Dendritic cell treated with granulocyte-macrophage colony-stimulating factor and Interleukin-4, amounts not matched to agents 40 ng/mL and 50 ng/mL, for 4 days (primary cell): ENCODE measurements at regions not wholly inside any gene's neighbourhood (a gene's known extent, or its start where the extent isn't known, plus 50 kb on each side); places are given as distances from the start of the nearest gene placed in this dataset.

Experiments used
- H3K27ac Mint-ChIP-seq: one replicate; pipeline ENCODE4 v1.8.0; 2022; ENCODE audit warnings: mild to moderate bottlenecking, mixed read lengths
- H3K27me3 Mint-ChIP-seq: one replicate; pipeline ENCODE4 v1.8.0; 2022; ENCODE audit warnings: mild to moderate bottlenecking, mixed read lengths
- H3K36me3 Mint-ChIP-seq: one replicate; pipeline ENCODE4 v1.8.0; 2022; ENCODE audit warnings: low read depth, mixed read lengths
- H3K4me1 Mint-ChIP-seq: one replicate; pipeline ENCODE4 v1.8.0; 2022; ENCODE audit warnings: low read depth, mixed read lengths
- H3K4me3 Mint-ChIP-seq: one replicate; pipeline ENCODE4 v1.8.0; 2022; ENCODE audit warnings: mild to moderate bottlenecking, moderate library complexity, mixed read lengths
- H3K9me3 Mint-ChIP-seq: one replicate; pipeline ENCODE4 v1.8.0; 2022; ENCODE audit warnings: mixed read lengths
- intact Hi-C: fragments of 100-400 bp; cut with micrococcal nuclease; formaldehyde crosslinking; loops from one replicate; pipeline ENCODE4 v1.15.0; 2022

DNA sequence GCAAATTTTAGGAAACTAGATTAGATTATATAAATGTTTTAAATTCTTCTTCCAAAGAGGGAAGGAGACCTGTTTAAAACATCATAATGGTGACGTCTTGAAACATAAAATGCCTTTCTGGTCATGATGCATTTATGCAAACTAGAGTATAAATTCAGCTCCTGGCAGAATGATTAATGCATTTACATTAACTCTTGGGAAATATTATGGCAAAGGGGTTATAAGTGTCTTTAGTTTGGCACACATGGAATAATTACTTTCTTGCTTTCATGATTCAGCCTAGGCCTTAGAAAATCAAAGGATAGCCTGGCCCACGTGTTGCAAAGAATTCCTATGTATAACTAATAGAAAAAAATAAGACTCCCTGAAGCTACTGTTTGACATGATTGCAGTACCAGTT is 639.2 kb downstream of the RFPL4B start:
- Mint-ChIP-seq H3K4me1 (no peaks in the 10 kb centered on the region), H3K27ac (no peak overlapping the region), H3K36me3 (no peaks in the 10 kb centered on the region), H3K27me3 (no peaks in the 10 kb centered on the region), H3K9me3 (peaks cover 17% of the 10 kb centered on the region), H3K4me3 (no peak overlapping the region)
- intact Hi-C loops, result no loop called here

GRCh38 chr6:112988748-112989147 is 641.6 kb downstream of the RFPL4B start:
- H3K36me3 Mint-ChIP-seq, result no peaks in the 10 kb centered on the region
- H3K27me3 Mint-ChIP-seq, result no peaks in the 10 kb centered on the region
- peaks cover 17% of the 10 kb centered on the region for H3K9me3 Mint-ChIP-seq
- intact Hi-C loops, result no loop called here
- no peaks in the 10 kb centered on the region for H3K4me1 Mint-ChIP-seq
- no peak overlapping the region for H3K27ac Mint-ChIP-seq
- H3K4me3 Mint-ChIP-seq, result no peak overlapping the region

GRCh38 chr6:112990971-112991370 is 643.8 kb downstream of the RFPL4B start:
- H3K36me3 Mint-ChIP-seq, result no peaks in the 10 kb centered on the region
- intact Hi-C loops, result no loop called here
- peaks cover 17% of the 10 kb centered on the region for H3K9me3 Mint-ChIP-seq
- H3K27ac Mint-ChIP-seq, result no peak overlapping the region
- H3K4me3 Mint-ChIP-seq, result no peak overlapping the region
- H3K27me3 Mint-ChIP-seq, result no peaks in the 10 kb centered on the region
- no peaks in the 10 kb centered on the region for H3K4me1 Mint-ChIP-seq

- Mint-ChIP-seq H3K4me3 (no peak overlapping the region), H3K27ac (no peak overlapping the region), H3K36me3 (no peaks in the 10 kb centered on the region), H3K9me3 (peaks cover 17% of the 10 kb centered on the region), H3K4me1 (no peaks in the 10 kb centered on the region), H3K27me3 (no peaks in the 10 kb centered on the region)
- intact Hi-C loops, result no loop called here
Observed at GRCh38 chr6:112991912-112992311, 644.8 kb downstream of the RFPL4B start.

DNA sequence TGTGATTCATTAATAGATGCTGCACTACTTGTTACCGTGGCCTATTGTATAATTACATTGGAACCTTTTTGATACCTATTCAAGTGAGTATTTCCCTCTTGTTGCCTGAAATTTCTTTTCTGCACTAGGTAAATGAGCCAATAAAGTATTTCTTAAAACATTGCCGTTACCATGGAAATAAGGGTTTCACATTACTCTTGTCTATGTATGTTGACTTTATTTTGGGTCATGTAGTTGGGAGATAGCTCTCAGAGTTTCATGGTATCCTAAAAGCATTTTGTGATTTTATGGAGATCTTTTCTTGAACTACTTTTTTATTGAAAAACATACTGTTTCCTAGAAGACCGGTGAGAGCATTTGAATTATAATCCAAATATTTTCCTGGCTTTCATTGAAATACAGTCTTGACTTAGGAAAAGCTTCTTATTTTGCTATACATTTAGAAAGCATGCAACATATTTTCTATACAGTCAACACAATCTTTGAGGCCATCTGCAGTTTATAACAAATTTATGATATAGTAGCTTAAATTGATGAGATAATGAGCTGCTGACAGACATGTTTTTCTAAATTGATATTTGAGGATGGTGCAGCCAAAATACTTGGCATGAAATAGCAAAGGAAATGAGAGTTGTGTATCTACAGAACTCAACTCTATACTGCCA is 650.4 kb downstream of the RFPL4B start:
- Mint-ChIP-seq H3K27ac (no peak overlapping the region), H3K4me1 (no peaks in the 10 kb centered on the region), H3K36me3 (no peaks in the 10 kb centered on the region), H3K9me3 (no peaks in the 10 kb centered on the region), H3K27me3 (no peaks in the 10 kb centered on the region), H3K4me3 (no peak overlapping the region)
- intact Hi-C loops, result no loop called here

- Mint-ChIP-seq H3K4me1 (no peaks in the 10 kb centered on the region), H3K27ac (no peak overlapping the region), H3K36me3 (no peaks in the 10 kb centered on the region), H3K27me3 (no peaks in the 10 kb centered on the region), H3K9me3 (no peaks in the 10 kb centered on the region), H3K4me3 (no peak overlapping the region)
- intact Hi-C loops, result no loop called here
Observed at GRCh38 chr6:113004054-113004453, 656.9 kb downstream of the RFPL4B start.

- Mint-ChIP-seq H3K9me3 (no peaks in the 10 kb centered on the region), H3K27me3 (no peaks in the 10 kb centered on the region), H3K4me3 (no peak overlapping the region), H3K36me3 (no peaks in the 10 kb centered on the region), H3K4me1 (no peaks in the 10 kb centered on the region), H3K27ac (no peak overlapping the region)
- intact Hi-C loops, result no loop called here
Observed at GRCh38 chr6:113004470-113005270, 657.5 kb downstream of the RFPL4B start.

- Mint-ChIP-seq H3K36me3 (no peaks in the 10 kb centered on the region), H3K4me3 (no peak overlapping the region), H3K27me3 (no peaks in the 10 kb centered on the region), H3K9me3 (no peaks in the 10 kb centered on the region), H3K4me1 (no peaks in the 10 kb centered on the region), H3K27ac (no peak overlapping the region)
- intact Hi-C loops, result no loop called here
Observed at GRCh38 chr6:113006494-113006893, 659.4 kb downstream of the RFPL4B start.

GRCh38 chr6:113009682-113010081 is 662.6 kb downstream of the RFPL4B start:
- H3K36me3 Mint-ChIP-seq, result no peaks in the 10 kb centered on the region
- intact Hi-C loops, result no loop called here
- H3K27ac Mint-ChIP-seq, result no peak overlapping the region
- no peak overlapping the region for H3K4me3 Mint-ChIP-seq
- no peaks in the 10 kb centered on the region for H3K27me3 Mint-ChIP-seq
- no peaks in the 10 kb centered on the region for H3K4me1 Mint-ChIP-seq
- H3K9me3 Mint-ChIP-seq, result no peaks in the 10 kb centered on the region

DNA sequence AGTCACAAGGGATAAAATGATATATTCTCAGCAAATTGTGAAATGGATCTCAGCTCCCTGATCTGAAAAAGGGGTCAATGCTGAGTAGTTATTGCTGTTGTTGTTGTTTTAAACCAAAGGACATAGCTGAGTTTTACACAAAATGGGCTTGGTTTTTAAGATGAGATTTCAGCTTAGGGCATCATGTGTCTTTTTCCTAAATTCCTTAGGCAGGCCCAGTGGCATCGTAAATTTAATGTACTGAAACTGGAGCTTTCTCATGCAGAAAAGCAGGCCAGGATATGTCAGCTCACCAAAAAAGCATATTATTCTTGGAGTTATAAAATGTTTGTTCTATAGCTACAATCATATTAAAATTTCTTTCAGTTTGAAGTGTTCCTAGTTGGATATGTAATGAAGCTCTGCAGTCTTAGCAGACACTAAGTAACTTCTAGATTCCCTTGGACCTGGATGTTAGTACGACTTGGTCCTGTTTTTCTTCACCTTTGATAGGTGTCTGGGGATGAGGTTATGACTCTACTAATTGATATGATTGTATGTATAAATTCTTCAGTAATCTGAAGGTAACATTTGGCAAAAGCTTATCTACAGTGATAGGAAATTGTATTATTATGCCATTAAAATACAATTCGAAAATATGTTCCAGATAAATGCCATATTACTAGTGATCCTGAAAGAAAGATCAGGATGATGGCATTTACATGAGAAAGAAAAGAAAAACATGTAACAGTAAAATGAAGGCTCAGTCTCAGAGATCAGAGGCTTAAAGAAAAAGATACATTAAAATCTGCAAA is 663.3 kb downstream of the RFPL4B start:
- Mint-ChIP-seq H3K4me1 (no peaks in the 10 kb centered on the region), H3K36me3 (no peaks in the 10 kb centered on the region)
- intact Hi-C loops, result no loop called here

DNA sequence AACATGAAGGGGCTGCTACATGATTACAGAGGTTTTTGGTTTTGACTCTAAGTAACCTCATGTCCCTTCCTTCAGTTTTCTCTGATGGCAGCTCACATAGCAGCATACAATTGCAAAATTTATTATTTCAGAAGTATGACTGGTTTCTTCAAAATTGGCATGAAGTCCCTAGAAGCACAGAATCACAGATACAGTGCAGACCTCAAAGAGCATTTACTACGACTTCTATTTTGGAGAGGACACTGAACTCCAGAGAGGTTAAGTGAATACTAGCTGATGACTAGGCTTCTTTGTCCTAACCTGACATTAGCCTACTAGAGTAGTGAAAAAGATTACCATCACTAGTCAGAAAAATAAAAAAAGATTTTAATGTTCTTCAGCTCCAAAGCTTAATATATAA is 664.3 kb downstream of the RFPL4B start:
- Mint-ChIP-seq H3K27ac (no peak overlapping the region), H3K36me3 (no peaks in the 10 kb centered on the region), H3K4me3 (no peak overlapping the region), H3K27me3 (no peaks in the 10 kb centered on the region), H3K9me3 (no peaks in the 10 kb centered on the region), H3K4me1 (no peaks in the 10 kb centered on the region)
- intact Hi-C loops, result no loop called here

More for the DNA sequence above, 663.3 kb downstream of the RFPL4B start:
- H3K4me3 Mint-ChIP-seq, result no peak overlapping the region
- no peaks in the 10 kb centered on the region for H3K27me3 Mint-ChIP-seq
- no peak overlapping the region for H3K27ac Mint-ChIP-seq
- H3K9me3 Mint-ChIP-seq, result no peaks in the 10 kb centered on the region

DNA sequence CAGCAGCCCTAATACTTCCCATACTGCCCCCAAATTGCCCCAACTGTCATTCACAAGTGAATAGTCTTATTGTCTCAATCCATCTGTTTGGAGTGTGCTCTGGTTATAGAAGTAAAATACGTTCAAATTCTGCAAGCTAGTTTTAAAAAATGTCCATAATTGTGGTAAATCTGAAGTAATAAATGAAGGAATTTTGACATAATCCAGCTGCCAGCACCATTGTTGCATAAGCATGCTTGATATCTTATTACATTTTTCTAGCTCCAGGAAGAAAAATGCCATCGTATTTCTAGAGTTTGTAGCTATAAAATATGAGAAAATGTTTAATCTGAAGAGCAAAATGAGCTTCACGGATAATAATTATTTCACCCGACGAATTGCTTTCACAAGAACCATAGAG is 664.7 kb downstream of the RFPL4B start:
- Mint-ChIP-seq H3K4me1 (no peaks in the 10 kb centered on the region), H3K27ac (no peak overlapping the region), H3K27me3 (no peaks in the 10 kb centered on the region), H3K4me3 (no peak overlapping the region), H3K36me3 (no peaks in the 10 kb centered on the region), H3K9me3 (no peaks in the 10 kb centered on the region)
- intact Hi-C loops, result no loop called here

DNA sequence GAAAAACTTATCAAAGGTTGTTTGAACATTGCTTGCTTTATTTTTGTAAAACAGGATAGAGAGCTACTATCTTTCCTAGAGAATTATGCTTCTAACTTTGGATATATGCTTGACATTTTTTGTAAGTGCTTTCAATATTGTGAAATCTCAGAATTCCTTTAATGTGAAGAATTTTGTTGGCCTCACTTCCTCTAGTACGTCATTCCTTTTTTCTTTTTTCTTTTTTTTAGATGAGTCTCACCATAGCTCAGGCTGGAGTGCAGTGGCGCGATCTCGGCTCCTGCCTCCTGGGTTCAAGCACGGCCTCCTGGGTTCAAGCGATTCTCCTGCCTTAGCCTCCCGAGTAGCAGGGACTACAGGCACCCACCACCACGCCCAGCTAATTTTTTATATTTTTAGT is 668.1 kb downstream of the RFPL4B start:
- Mint-ChIP-seq H3K4me3 (no peak overlapping the region), H3K4me1 (no peaks in the 10 kb centered on the region), H3K9me3 (no peaks in the 10 kb centered on the region), H3K27ac (no peak overlapping the region), H3K36me3 (no peaks in the 10 kb centered on the region), H3K27me3 (no peaks in the 10 kb centered on the region)
- intact Hi-C loops, result no loop called here

- no peaks in the 10 kb centered on the region for H3K36me3 Mint-ChIP-seq
- no peaks in the 10 kb centered on the region for H3K27me3 Mint-ChIP-seq
- no peak overlapping the region for H3K27ac Mint-ChIP-seq
- no peaks in the 10 kb centered on the region for H3K4me1 Mint-ChIP-seq
- H3K9me3 Mint-ChIP-seq, result no peaks in the 10 kb centered on the region
- intact Hi-C loops, result no loop called here
- H3K4me3 Mint-ChIP-seq, result no peak overlapping the region
Observed at GRCh38 chr6:113017353-113017752, 670.2 kb downstream of the RFPL4B start.
